ENCODE measurements at regions not wholly inside any gene's neighbourhood (a gene's known extent, or its start where the extent isn't known, plus 50 kb on each side); places are given as distances from the start of the nearest gene placed in this dataset.

DNA sequence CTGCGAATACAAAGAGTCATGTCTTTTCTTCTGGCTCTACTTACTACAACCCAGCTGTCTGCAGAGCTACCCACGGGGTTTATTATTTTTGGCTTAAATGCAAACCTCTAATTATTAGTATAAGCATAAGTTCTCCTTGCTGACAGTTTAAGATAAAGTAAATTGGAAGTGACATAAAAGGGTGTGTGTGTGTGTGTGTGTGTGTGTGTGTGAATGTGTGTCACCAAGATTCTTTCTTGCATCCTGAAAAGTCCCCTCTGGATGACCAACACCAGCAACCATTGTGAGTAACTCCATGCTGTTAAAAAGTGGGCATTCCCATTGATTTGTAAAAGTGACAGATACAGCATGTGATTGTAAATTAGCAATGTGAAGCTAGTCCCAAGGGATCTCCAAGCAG is 803.8 kb upstream of the ZNF608 start:
- no peak for DNase-seq (ENCODE audit: insufficient read length)
- FAIRE-seq, result no peak
- no peak for TF ChIP-seq POLR2A (IDR thresholded peaks at IDR 0.05; ENCODE audit: low read depth, low read length)
- TF ChIP-seq TAF1 (IDR thresholded peaks at IDR 0.05; ENCODE audit: borderline replicate concordance, low read depth, low read length), result no peak
- TF ChIP-seq POLR2AphosphoS5 (IDR thresholded peaks at IDR 0.05; ENCODE audit: low read depth, low read length), result no peak

DNA sequence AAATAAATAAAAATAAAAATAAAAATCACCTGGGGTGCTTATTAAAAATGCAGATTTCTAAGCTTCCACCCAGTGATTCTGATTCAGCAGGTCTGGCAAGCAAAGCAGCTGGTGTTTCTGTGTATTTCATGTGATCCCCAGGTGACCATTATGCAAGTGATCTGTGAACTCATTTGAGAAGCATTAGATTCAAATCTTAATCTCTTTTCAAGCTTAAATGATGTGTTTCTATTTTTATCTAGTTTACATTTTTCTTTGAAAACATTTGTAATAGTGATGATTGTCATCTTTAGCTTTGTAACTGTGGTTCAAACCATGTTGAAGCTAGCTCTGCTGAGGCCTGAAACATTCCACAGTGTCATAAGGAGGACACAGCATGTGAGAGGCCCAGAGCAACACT is 804.8 kb upstream of the ZNF608 start:
- FAIRE-seq, result no peak
- no peak for DNase-seq (ENCODE audit: insufficient read length)
- TF ChIP-seq POLR2AphosphoS5 (IDR thresholded peaks at IDR 0.05; ENCODE audit: low read depth, low read length), result no peak
- TF ChIP-seq POLR2A (IDR thresholded peaks at IDR 0.05; ENCODE audit: low read depth, low read length), result no peak
- TF ChIP-seq TAF1 (IDR thresholded peaks at IDR 0.05; ENCODE audit: borderline replicate concordance, low read depth, low read length), result no peak

DNA sequence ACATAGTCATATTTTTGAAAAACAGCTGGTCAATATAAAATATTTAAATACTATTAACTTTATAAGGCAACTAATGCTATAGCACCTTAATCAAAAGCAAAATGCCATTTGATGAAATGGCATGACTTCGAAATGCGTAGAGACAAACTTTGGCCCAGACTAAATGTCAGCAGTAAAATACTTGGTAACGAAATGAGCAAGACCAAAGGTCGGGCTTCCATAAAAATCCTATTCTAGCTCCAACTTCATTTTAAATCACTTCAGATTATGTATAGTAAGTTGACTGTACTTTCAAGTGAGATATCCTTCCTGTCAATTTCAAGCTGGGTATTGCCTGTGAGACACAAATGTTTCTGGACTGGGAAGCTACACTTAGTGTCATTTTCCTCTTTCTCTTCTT is 805.4 kb upstream of the ZNF608 start:
- DNase-seq (ENCODE audit: insufficient read length) (no peak), FAIRE-seq (no peak)
- TF ChIP-seq POLR2AphosphoS5 (IDR thresholded peaks at IDR 0.05; ENCODE audit: low read depth, low read length), result no peak
- TF ChIP-seq TAF1 (IDR thresholded peaks at IDR 0.05; ENCODE audit: borderline replicate concordance, low read depth, low read length), result no peak
- TF ChIP-seq POLR2A (IDR thresholded peaks at IDR 0.05; ENCODE audit: low read depth, low read length), result no peak

DNA sequence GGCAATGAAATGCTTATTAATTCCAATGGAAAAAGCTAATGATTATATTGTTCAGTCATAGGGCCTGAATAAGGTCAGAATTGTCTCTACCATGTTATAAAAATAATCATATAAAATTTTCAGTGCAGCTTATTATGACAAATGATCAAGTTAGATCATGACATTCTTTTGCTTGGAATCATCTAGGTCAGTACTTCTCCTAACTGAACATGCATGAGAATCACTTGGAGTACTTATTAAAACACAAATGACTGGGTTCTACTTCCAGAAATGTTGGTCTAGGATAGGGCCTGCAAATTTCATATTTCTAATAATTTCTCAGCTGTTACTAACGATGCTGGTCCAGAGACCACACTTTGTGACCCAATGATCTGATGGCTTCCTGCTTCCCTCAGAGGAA is 806.0 kb upstream of the ZNF608 start:
- TF ChIP-seq TAF1 (IDR thresholded peaks at IDR 0.05; ENCODE audit: borderline replicate concordance, low read depth, low read length) (no peak), POLR2AphosphoS5 (IDR thresholded peaks at IDR 0.05; ENCODE audit: low read depth, low read length) (no peak), POLR2A (IDR thresholded peaks at IDR 0.05; ENCODE audit: low read depth, low read length) (no peak)
- FAIRE-seq (no peak), DNase-seq (ENCODE audit: insufficient read length) (no peak)

DNA sequence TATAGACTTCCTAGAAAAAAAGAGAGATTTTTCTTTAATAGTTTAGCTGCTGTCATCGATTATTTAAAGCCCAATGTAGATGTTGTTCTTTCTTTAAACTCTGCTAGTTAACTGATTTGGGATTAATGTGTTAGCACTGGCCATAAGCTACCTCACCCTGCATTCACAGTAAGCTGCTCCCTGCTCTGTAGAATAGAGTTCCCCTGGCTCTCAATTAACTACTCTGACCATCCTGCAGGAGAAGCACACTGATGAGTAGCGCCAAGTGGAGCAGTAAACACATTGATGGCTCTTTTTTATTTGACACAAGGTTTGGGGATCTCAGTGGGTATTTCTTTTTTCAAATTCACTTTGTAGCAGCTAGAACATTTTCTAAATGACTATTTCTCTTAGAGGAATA is 807.9 kb upstream of the ZNF608 start:
- FAIRE-seq, result no peak
- no peak for DNase-seq (ENCODE audit: insufficient read length)
- TF ChIP-seq POLR2A (IDR thresholded peaks at IDR 0.05; ENCODE audit: low read depth, low read length) (no peak), POLR2AphosphoS5 (IDR thresholded peaks at IDR 0.05; ENCODE audit: low read depth, low read length) (no peak), TAF1 (IDR thresholded peaks at IDR 0.05; ENCODE audit: borderline replicate concordance, low read depth, low read length) (no peak)

DNA sequence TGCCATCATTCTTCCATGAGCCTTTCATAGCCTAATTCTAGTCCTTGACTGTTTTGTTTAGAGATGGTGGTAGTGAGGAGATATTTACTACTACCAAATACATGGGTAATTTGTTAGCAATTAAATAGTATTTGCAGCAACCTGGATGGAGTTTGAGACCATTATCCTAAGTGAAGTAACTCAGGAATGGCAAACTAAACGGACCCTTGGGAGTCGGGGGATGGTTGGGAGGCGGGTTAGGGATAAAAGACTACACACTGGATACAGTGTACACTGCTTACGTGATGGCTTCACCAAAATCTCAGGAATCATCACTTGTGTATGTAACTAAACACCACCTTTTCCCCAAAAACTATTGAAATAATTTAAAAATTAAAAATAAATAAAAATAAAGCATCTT is 809.2 kb upstream of the ZNF608 start:
- FAIRE-seq, result no peak

DNA sequence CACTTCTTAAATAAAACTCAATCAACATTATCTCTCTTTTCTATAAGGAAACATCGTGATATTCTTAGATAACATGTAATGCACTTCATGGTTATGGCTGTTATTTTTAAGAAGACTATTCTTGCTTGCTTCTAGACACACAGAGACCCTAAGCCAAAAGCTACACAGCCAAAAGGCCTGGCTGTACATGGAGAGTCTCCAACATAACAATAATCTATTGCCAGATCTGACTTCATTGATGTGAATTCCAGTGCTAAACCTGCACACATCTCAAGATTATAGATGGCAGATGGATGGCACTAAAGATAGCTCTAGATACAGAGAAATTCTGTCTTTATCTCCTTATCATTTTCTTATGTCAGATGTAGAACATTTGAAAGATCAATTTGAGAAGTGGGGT is 811.6 kb upstream of the ZNF608 start:
- TF ChIP-seq POLR2A (IDR thresholded peaks at IDR 0.05; ENCODE audit: low read depth, low read length) (no peak), POLR2AphosphoS5 (IDR thresholded peaks at IDR 0.05; ENCODE audit: low read depth, low read length) (no peak), TAF1 (IDR thresholded peaks at IDR 0.05; ENCODE audit: borderline replicate concordance, low read depth, low read length) (no peak)
- FAIRE-seq, result no peak

More for the DNA sequence above, 809.2 kb upstream of the ZNF608 start:
- no peak for TF ChIP-seq TAF1 (IDR thresholded peaks at IDR 0.05; ENCODE audit: borderline replicate concordance, low read depth, low read length)
- no peak for TF ChIP-seq POLR2A (IDR thresholded peaks at IDR 0.05; ENCODE audit: low read depth, low read length)
- TF ChIP-seq POLR2AphosphoS5 (IDR thresholded peaks at IDR 0.05; ENCODE audit: low read depth, low read length), result no peak
- no peak for DNase-seq (ENCODE audit: insufficient read length)

DNA sequence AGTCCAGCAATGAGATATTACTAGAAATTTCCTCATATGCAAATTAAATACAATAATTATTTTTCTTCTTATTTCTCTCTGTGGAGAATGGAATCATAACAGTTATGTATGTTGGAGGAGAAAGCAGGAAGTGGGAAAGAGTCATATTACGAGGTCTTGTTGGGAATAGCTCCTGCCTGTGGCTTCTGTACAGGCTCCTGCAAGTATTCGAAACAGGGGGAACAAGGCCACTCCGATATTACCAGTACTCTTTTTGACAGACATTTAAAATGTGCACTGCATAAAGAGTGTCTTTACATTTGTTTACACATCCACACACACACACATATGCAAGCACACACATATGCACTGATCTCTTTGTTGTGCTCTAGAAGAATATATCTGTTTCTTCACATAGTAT is 812.0 kb upstream of the ZNF608 start:
- TF ChIP-seq POLR2AphosphoS5 (IDR thresholded peaks at IDR 0.05; ENCODE audit: low read depth, low read length) (no peak), POLR2A (IDR thresholded peaks at IDR 0.05; ENCODE audit: low read depth, low read length) (no peak), TAF1 (IDR thresholded peaks at IDR 0.05; ENCODE audit: borderline replicate concordance, low read depth, low read length) (no peak)
- no peak for DNase-seq (ENCODE audit: insufficient read length)
- no peak for FAIRE-seq

More for the DNA sequence above, 811.6 kb upstream of the ZNF608 start:
- DNase-seq (ENCODE audit: insufficient read length), result no peak

DNA sequence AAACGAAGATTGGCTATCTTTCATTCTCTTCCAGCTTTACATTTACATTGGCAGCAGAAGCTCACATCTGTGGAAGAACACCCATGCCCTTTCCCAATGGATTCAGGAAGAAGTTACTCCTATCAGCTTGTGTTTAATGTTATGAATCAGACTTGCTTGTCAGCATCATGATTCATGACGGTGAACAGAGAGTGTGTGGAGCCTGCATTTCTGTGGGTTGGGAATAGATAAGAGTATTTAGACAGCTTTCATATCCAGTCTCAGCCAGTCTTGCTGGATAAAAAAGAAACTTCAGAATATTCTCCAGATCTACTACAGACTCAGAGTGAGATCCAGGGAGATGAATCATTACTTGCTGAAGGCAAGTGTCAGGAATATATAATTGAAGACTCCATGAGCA is 812.9 kb upstream of the ZNF608 start:
- FAIRE-seq (no peak), DNase-seq (ENCODE audit: insufficient read length) (no peak)

DNA sequence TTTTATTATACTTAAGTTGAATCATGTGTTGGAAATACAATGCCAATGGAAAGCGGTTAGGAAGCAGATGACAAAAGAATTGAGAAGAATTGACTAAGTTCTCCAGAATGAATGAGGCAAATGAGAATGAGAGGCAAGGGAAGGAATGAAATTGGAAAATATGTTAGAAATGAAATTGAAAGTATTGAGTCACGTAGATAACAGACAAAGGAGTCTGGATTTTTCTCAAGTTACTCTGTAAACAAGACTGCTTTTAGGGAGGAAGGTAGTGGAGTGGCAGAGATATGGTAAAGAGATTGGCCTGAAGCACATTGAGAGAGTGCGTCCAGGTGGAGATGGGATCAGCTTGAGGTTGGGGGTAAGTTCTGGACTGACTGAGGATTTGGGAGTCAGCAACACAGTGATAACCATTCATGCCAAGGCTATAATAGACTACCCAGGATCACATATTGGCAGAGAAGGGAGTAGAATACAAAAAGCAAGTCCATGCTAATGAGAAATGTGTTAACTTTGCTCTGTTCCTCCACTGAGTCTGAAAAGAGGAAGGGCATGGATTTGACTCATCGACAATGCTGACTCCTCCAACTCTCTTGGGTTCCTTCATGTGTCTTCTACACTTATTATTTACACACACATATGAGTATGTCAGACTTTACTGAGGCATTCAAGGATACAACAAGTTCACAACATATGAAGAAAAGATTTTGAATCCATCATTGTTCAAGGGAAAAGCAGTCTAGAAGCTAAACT is 814.2 kb upstream of the ZNF608 start:
- DNase-seq (ENCODE audit: insufficient read length) (no peak), FAIRE-seq (no peak)
- TF ChIP-seq POLR2A (IDR thresholded peaks at IDR 0.05; ENCODE audit: low read depth, low read length) (no peak), POLR2AphosphoS5 (IDR thresholded peaks at IDR 0.05; ENCODE audit: low read depth, low read length) (no peak), TAF1 (IDR thresholded peaks at IDR 0.05; ENCODE audit: borderline replicate concordance, low read depth, low read length) (no peak)

More for the DNA sequence above, 812.9 kb upstream of the ZNF608 start:
- TF ChIP-seq TAF1 (IDR thresholded peaks at IDR 0.05; ENCODE audit: borderline replicate concordance, low read depth, low read length) (no peak), POLR2A (IDR thresholded peaks at IDR 0.05; ENCODE audit: low read depth, low read length) (no peak), POLR2AphosphoS5 (IDR thresholded peaks at IDR 0.05; ENCODE audit: low read depth, low read length) (no peak)

DNA sequence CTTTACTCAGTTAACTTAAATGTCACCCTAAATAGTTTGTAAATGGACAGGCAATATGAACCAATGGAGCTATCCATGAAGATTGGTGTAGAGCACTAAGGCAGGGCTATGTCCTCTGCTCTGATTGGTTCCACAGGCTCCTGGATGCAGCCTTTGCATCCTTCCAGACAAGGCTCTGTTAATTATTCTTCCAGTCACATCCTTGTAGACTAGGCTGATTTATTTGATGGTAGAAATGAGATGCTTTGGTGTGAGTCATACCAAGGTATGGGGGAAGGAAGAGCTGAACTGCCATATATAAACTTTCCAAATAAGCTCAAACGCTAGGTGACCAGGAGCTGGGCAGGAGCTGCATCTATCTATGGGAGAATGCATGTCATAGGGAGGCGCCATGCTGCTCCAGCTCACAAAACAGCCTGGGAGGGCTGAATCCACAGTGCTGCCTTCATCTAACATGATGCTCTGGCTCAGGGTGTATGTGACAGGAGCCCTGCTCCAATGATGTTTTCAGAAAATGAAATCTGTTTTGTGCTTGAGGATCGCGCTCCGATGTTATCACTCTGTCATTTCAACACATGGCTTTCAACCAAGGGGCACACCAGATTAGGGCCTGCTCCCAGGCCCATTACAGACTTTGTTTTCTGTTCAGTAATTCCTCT is 818.0 kb upstream of the ZNF608 start:
- FAIRE-seq, result no peak
- no peak for TF ChIP-seq TAF1 (IDR thresholded peaks at IDR 0.05; ENCODE audit: borderline replicate concordance, low read depth, low read length)
- TF ChIP-seq POLR2AphosphoS5 (IDR thresholded peaks at IDR 0.05; ENCODE audit: low read depth, low read length), result no peak

DNA sequence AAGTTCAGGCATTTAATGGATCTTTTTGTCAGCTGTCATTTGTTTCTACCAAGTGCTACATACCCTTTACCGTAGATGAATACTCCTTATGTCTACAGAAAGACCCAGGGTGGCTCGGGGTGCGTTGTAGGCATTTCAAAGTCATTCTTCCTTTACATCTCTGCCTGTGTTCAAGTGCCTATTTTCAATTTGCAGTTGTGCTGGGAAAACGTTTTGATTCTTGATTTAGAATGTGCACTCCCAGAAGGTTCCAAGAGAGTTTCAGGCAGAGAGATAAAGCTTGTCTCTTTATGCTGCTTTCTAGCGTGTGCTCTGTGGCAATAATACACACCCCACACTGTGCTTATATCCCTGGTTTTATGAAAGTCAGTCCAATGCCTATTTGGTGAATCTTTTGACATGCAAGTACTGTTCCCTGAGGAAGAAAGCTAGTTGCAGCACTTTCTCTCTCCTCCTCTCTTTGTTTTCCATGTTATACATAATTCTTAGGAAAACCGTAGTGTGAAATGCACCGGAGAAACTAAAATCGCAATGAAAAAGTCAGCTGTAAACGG is 828.1 kb upstream of the ZNF608 start:
- FAIRE-seq, result no peak
- DNase-seq (ENCODE audit: insufficient read length), result no peak
- no peak for TF ChIP-seq TAF1 (IDR thresholded peaks at IDR 0.05; ENCODE audit: borderline replicate concordance, low read depth, low read length)

More for the DNA sequence above, 818.0 kb upstream of the ZNF608 start:
- DNase-seq (ENCODE audit: insufficient read length), result no peak

Data from GM12892 (cell line).